Lung (tissue), 11 donors: ENCODE measurements at regions not wholly inside any gene's neighbourhood (a gene's known extent, or its start where the extent isn't known, plus 50 kb on each side); places are given as distances from the start of the nearest gene placed in this dataset.
"Not testable (repeated sequence)": the region's sequence is repeated elsewhere in the genome, so short reads cannot be mapped to it uniquely, and the experiment has no call there.

Experiments
- ATAC-seq: fragments of 200-7000 bp; cut with Tn5 transposase; one replicate; pipeline ENCODE4 v1.9.1; 2020; ENCODE audit warnings: moderate number of reproducible peaks; ENCODE audit not compliant: insufficient read depth, low FRiP score
- DNase-seq, 3 donors: peaks; one replicate each; pipeline ENCODE4 v3.0.0-alpha.2; 2013 to 2017
- H3K27ac ChIP-seq, 2 donors: one replicate each; pipeline ENCODE4 v1.5.1; 2013; ENCODE audit warnings: mild to moderate bottlenecking in 2 of 2, moderate library complexity in 2 of 2, control low read depth in 1 of 2, inconsistent platforms in 1 of 2, low read depth in 1 of 2, low read length in 1 of 2
- H3K27me3 ChIP-seq, 3 donors: one replicate each; pipeline ENCODE4 v1.5.1; 2013; ENCODE audit warnings: low read length in 2 of 3; ENCODE audit not compliant: control insufficient read depth in 3 of 3, insufficient read depth in 3 of 3
- H3K36me3 ChIP-seq, 4 donors: one replicate each; pipeline ENCODE4 v1.5.1; 2013; ENCODE audit warnings: low read length in 4 of 4, mild to moderate bottlenecking in 1 of 4, moderate library complexity in 1 of 4; ENCODE audit not compliant: control insufficient read depth in 4 of 4, insufficient read depth in 4 of 4
- H3K4me1 ChIP-seq, 5 donors: one replicate each; pipeline ENCODE4 v1.5.1; 2013; ENCODE audit warnings: low read length in 5 of 5, mild to moderate bottlenecking in 2 of 5, moderate library complexity in 1 of 5; ENCODE audit not compliant: control insufficient read depth in 5 of 5, insufficient read depth in 5 of 5
- H3K4me3 ChIP-seq: one replicate; pipeline ENCODE4 v1.5.1; 2013; ENCODE audit warnings: mild to moderate bottlenecking, control low read depth, moderate library complexity
- H3K9ac ChIP-seq, 2 donors: one replicate each; pipeline ENCODE4 v1.5.1; 2013; ENCODE audit warnings: low read length in 2 of 2, control low read depth in 1 of 2; ENCODE audit not compliant: insufficient read depth in 1 of 2
- H3K9me3 ChIP-seq, 4 donors: one replicate each; pipeline ENCODE4 v1.5.1; 2013; ENCODE audit warnings: low read length in 3 of 4, mild to moderate bottlenecking in 1 of 4, moderate library complexity in 1 of 4; ENCODE audit not compliant: control insufficient read depth in 4 of 4, insufficient read depth in 3 of 4
- WGBS, 2 donors: extraction: QIAGEN DNeasy Blood & Tissue Kit; methylation state at CpG; one replicate each; pipeline ENCODE4 v1.1.7; 2013; 5-methylcytosine and 5-hydroxymethylcytosine counted together
- TF ChIP-seq, protein P1 (sequence below): IDR thresholded peaks from 2 replicates; pipeline ENCODE4 v1.5.1; 2012; ENCODE audit warnings: mild to moderate bottlenecking; ENCODE audit errors: control extremely low read depth, extremely low read depth
- donor health status: control.
- donor health status: control.
- donor health status: Bipolar disorder and iron deficiency.
- donor health status: healthy.
- donor health status: DM: yes; HTN: yes; CAD: no.

DNA sequence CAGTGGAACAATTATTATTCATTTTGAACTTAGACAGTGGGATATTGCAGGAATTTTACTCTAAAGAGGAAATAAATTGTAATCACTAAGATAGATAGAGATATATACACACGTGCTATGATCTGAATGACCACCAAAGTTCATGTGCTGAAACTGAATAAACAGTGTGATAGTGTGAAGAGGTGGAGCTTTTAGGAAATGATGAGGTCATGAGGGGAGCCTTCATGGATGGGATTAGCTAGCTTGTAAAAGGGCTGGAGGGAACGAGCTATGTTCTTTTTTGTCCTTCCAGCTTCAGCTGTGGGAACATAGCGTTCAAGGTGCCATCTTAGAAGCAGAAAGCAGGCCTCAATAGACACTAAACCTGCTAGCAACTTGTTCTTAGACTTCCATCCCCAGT lies 191.5 kb upstream of the LRIG3 start:
- DNase-seq, result no peak

DNA sequence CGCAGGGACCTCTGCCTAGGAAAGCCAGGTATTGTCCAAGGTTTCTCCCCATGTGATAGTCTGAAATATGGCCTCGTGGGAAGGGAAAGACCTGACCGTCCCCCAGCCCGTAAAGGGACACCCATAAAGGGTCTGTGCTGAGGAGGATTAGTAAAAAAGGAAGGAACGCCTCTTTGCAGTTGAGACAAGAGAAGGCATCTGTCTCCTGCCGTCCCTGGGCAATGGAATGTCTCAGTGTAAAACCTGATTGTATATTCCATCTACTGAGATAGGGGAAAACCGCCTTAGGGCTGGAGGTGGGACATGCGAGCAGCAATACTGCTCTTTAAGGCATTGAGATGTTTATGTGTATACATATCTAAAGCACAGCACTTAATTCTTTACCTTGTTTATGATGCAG lies 188.2 kb upstream of the LRIG3 start:
- H3K27me3 ChIP-seq, ATAC-seq, H3K9ac ChIP-seq, H3K4me3 ChIP-seq, H3K4me1 ChIP-seq, H3K36me3 ChIP-seq, H3K27ac ChIP-seq, H3K9me3 ChIP-seq, DNase-seq: not testable (repeated sequence)
- 84 to 90% methylated on average over 8 of the region's 8 CpGs for WGBS, 2 donors

More for the DNA sequence above, 191.5 kb upstream of the LRIG3 start:
- Histone ChIP-seq H3K4me3 (no peak overlapping the region), H3K4me1 (peaks cover 0 to 9% (median 3%) of the 10 kb centered on the region in 5 donors), H3K27me3 (no peaks in the 10 kb centered on the region), H3K27ac (no peak overlapping the region), H3K36me3 (no peaks in the 10 kb centered on the region), H3K9me3 (no peaks in the 10 kb centered on the region), H3K9ac (no peak overlapping the region)
- TF ChIP-seq, protein P1, sequence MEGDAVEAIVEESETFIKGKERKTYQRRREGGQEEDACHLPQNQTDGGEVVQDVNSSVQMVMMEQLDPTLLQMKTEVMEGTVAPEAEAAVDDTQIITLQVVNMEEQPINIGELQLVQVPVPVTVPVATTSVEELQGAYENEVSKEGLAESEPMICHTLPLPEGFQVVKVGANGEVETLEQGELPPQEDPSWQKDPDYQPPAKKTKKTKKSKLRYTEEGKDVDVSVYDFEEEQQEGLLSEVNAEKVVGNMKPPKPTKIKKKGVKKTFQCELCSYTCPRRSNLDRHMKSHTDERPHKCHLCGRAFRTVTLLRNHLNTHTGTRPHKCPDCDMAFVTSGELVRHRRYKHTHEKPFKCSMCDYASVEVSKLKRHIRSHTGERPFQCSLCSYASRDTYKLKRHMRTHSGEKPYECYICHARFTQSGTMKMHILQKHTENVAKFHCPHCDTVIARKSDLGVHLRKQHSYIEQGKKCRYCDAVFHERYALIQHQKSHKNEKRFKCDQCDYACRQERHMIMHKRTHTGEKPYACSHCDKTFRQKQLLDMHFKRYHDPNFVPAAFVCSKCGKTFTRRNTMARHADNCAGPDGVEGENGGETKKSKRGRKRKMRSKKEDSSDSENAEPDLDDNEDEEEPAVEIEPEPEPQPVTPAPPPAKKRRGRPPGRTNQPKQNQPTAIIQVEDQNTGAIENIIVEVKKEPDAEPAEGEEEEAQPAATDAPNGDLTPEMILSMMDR, result no peak
- 58 to 72% methylated on average over 3 of the region's 3 CpGs for WGBS, 2 donors
- no peak for ATAC-seq

- 87 to 89% methylated on average over 4 of the region's 4 CpGs for WGBS, 2 donors
- Histone ChIP-seq H3K36me3 (no peaks in the 10 kb centered on the region), H3K27ac (no peak overlapping the region), H3K9ac (no peak overlapping the region), H3K4me1 (no peaks in the 10 kb centered on the region), H3K4me3 (no peak overlapping the region), H3K9me3 (no peaks in the 10 kb centered on the region), H3K27me3 (no peaks in the 10 kb centered on the region)
- TF ChIP-seq, protein P1, result no peak
- ATAC-seq (no peak), DNase-seq (no peak)
Observed at GRCh38 chr12:59100585-59100984, 180.3 kb upstream of the LRIG3 start.

GRCh38 chr12:59097876-59098275 lies 177.6 kb upstream of the LRIG3 start:
- no peak for ATAC-seq

More at GRCh38 chr12:59097876-59098275, 177.6 kb upstream of the LRIG3 start:
- Histone ChIP-seq H3K9ac (no peak overlapping the region), H3K9me3 (no peaks in the 10 kb centered on the region), H3K36me3 (no peaks in the 10 kb centered on the region), H3K4me1 (no peaks in the 10 kb centered on the region), H3K27ac (no peak overlapping the region), H3K27me3 (no peaks in the 10 kb centered on the region), H3K4me3 (no peak overlapping the region)
- WGBS, 2 donors, result 77 to 94% methylated on average over 1 of the region's 1 CpG
- no peak for DNase-seq
- TF ChIP-seq, protein P1, result no peak
